K562 (cell line): ENCODE measurements at regions not wholly inside any gene's neighbourhood (a gene's known extent, or its start where the extent isn't known, plus 50 kb on each side); places are given as distances from the start of the nearest gene placed in this dataset.

Experiments
- BRF1 ChIP-seq: IDR thresholded peaks from 3 replicates; pipeline ENCODE4 v1.6.1; 2011; ENCODE audit warnings: borderline replicate concordance, mild to moderate bottlenecking; ENCODE audit not compliant: insufficient read length; ENCODE audit errors: extremely low read depth
- CREB3L1 ChIP-seq: fragments of 450-650 bp; IDR thresholded peaks from 2 replicates; pipeline ENCODE4 v1.6.1; 2014; ENCODE audit warnings: low read depth, mild to moderate bottlenecking, moderate library complexity, borderline replicate concordance
- E2F6 ChIP-seq, 2 experiments: IDR thresholded peaks; 2 replicates each; pipeline ENCODE4 v1.6.1; 2011; ENCODE audit warnings: borderline replicate concordance in 1 of 2, control low read depth in 1 of 2, low read depth in 1 of 2, low read length in 1 of 2, mild to moderate bottlenecking in 1 of 2, mixed read lengths in 1 of 2, moderate library complexity in 1 of 2; ENCODE audit not compliant: insufficient read depth in 1 of 2, insufficient read length in 1 of 2, poor library complexity in 1 of 2, severe bottlenecking in 1 of 2; ENCODE audit errors: extremely low read depth in 1 of 2
- ELK1 ChIP-seq: sonication (generic); formaldehyde crosslinking; IDR thresholded peaks from 2 replicates; pipeline ENCODE4 v1.8.1; 2022; ENCODE audit warnings: missing genetic modification reagents
- EWSR1 ChIP-seq: fragments of 450-650 bp; IDR thresholded peaks from 2 replicates; pipeline ENCODE4 v1.6.1; 2018; ENCODE audit warnings: borderline replicate concordance, mild to moderate bottlenecking, low read depth, moderate library complexity; ENCODE audit not compliant: partially characterized antibody
- FOXA1 ChIP-seq: fragments of 450-650 bp; IDR thresholded peaks from 2 replicates; pipeline ENCODE4 v1.6.1; 2016; ENCODE audit warnings: mild to moderate bottlenecking, borderline replicate concordance
- NFRKB ChIP-seq: fragments of 450-650 bp; IDR thresholded peaks from 2 replicates; pipeline ENCODE4 v1.6.1; 2016; ENCODE audit warnings: low read depth
- PHB2 ChIP-seq: fragments of 450-650 bp; IDR thresholded peaks from 2 replicates; pipeline ENCODE4 v1.6.1; 2017; ENCODE audit warnings: low read depth
- RAD21 ChIP-seq, 2 experiments: fragments of 250-450 bp in 1 of 2; fragments of 450-650 bp in 1 of 2; sonication (Bioruptor Pico) in 1 of 2; formaldehyde crosslinking in 1 of 2; IDR thresholded peaks in 1 of 2; conservative IDR thresholded peaks in 1 of 2; 2 replicates each; pipeline versions ENCODE4 v1.4.0 to v1.8.0; 2020 to 2022; ENCODE audit warnings: mild to moderate bottlenecking in 2 of 2, moderate library complexity in 1 of 2
- RFX7 ChIP-seq: fragments of 250-450 bp; sonication (Bioruptor Pico); IDR thresholded peaks from 2 replicates; pipeline ENCODE4 v1.5.1; 2021; ENCODE audit warnings: mild to moderate bottlenecking
- SLC30A9 ChIP-seq: fragments of 250-450 bp; sonication (Bioruptor Pico); IDR thresholded peaks from 2 replicates; pipeline ENCODE4 v1.8.0; 2022; ENCODE audit warnings: mild to moderate bottlenecking, moderate library complexity
- TARDBP ChIP-seq: fragments of 450-650 bp; IDR thresholded peaks from 2 replicates; pipeline ENCODE4 v1.6.1; 2016
- ZNF277 ChIP-seq: fragments of 250-450 bp; sonication (Bioruptor Pico); IDR thresholded peaks from 2 replicates; pipeline ENCODE4 v1.8.0; 2022; ENCODE audit warnings: inconsistent platforms, mild to moderate bottlenecking, moderate library complexity, borderline replicate concordance
- ZNF655 ChIP-seq: fragments of 250-450 bp; sonication (Bioruptor Pico); IDR thresholded peaks from 2 replicates; pipeline ENCODE4 v1.5.0; 2021
- TF ChIP-seq, protein P1 (sequence below): fragments of 250-450 bp; sonication (Bioruptor Pico); IDR thresholded peaks from 2 replicates; pipeline ENCODE4 v1.8.0; 2021; ENCODE audit warnings: moderate library complexity, mild to moderate bottlenecking, inconsistent platforms
- TF ChIP-seq, protein P2 (sequence below): sonication (generic); formaldehyde crosslinking; IDR thresholded peaks from 2 replicates; pipeline ENCODE4 v1.8.0; 2022; ENCODE audit warnings: mild to moderate bottlenecking, missing genetic modification reagents

GRCh38 chr1:226804907-226805759, 65.3 kb upstream of the PSEN2 start (continued):
- TF ChIP-seq, protein P1, sequence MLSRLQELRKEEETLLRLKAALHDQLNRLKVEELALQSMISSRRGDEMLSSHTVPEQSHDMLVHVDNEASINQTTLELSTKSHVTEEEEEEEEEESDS (CRISPR knock-in tag) = no peak
- peak; percentile 94 for TF ChIP-seq PHB2
- peak in 1 of 2 experiments; percentile 40; a peak in 2 of 4 replicates for TF ChIP-seq RAD21 (CRISPR knock-in tag; conservative IDR thresholded peaks at IDR 0.05 in 1 of 2, IDR thresholded peaks at IDR 0.05 in 1 of 2)
- TF ChIP-seq NFRKB = no peak
- no peak for TF ChIP-seq RFX7 (CRISPR knock-in tag)
- TF ChIP-seq BRF1 = no peak
- TF ChIP-seq, protein P2, sequence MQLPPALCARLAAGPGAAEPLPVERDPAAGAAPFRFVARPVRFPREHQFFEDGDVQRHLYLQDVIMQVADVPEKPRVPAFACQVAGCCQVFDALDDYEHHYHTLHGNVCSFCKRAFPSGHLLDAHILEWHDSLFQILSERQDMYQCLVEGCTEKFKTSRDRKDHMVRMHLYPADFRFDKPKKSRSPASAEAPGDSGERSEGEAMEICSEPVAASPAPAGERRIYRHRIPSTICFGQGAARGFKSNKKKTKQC (CRISPR knock-in tag) = no peak
- TF ChIP-seq E2F6 (IDR thresholded peaks at IDR 0.05; ENCODE audit: borderline replicate concordance in 1 of 2, extremely low read depth in 1 of 2, insufficient read depth in 1 of 2, insufficient read length in 1 of 2, low read depth in 1 of 2, low read length in 1 of 2, poor library complexity in 1 of 2, severe bottlenecking in 1 of 2) = no peak
- no peak for TF ChIP-seq SLC30A9 (CRISPR knock-in tag)
- TF ChIP-seq FOXA1 = no peak
- TF ChIP-seq ZNF655 (CRISPR knock-in tag) = no peak
- peak; percentile 66; the same call in 1 of the 2 replicates for TF ChIP-seq CREB3L1
- TF ChIP-seq ZNF277 (CRISPR knock-in tag) = no peak
- TF ChIP-seq ELK1 (CRISPR knock-in tag) = no peak
- peak; percentile 95 for TF ChIP-seq TARDBP
- no peak for TF ChIP-seq EWSR1
